H1 (cell line): ENCODE measurements at regions not wholly inside any gene's neighbourhood (a gene's known extent, or its start where the extent isn't known, plus 50 kb on each side); places are given as distances from the start of the nearest gene placed in this dataset.

Experiments used
- CTCF ChIA-PET: fragments of 300-600 bp; sonication (Branson Sonifier 250); formaldehyde crosslinking; loops from one replicate; lab custom pipeline; 2021; ENCODE audit not compliant: partially characterized antibody; lab: Charles Lee
- POLR2A ChIA-PET: fragments of 300-600 bp; sonication (Branson Sonifier 250); formaldehyde crosslinking; loops from one replicate; lab custom pipeline; 2021; ENCODE audit warnings: inconsistent platforms; ENCODE audit not compliant: partially characterized antibody; lab: Charles Lee
- DNase-seq, 2 experiments: peaks; one replicate each; pipeline versions ENCODE4 v3.0.0 to v3.0.0-alpha.2; 2010 to 2022; ENCODE audit warnings: low spot score in 2 of 2, low read depth in 1 of 2, mixed read lengths in 1 of 2
- FAIRE-seq: peaks from 2 replicates; lab custom pipeline; 2011; peaks lifted over from hg19 to GRCh38; lab: Jason Lieb, UNC
- H2AFZ ChIP-seq: 2 replicates; pipeline ENCODE4 v1.8.1; 2012; ENCODE audit warnings: low read length, inconsistent platforms
- H2AK5ac ChIP-seq: 2 replicates; pipeline ENCODE4 v1.6.1; 2013; ENCODE audit warnings: low read depth, low read length
- H2BK120ac ChIP-seq: replicated peaks from 2 replicates; pipeline ENCODE3; 2013; ENCODE audit warnings: low read depth, low read length, inconsistent platforms
- H2BK12ac ChIP-seq: 2 replicates; pipeline ENCODE4 v1.6.1; 2013; ENCODE audit warnings: low read depth, low read length
- H2BK15ac ChIP-seq: 2 replicates; pipeline ENCODE4 v1.6.1; 2013; ENCODE audit warnings: low read length
- H2BK20ac ChIP-seq: 2 replicates; pipeline ENCODE4 v1.6.1; 2013; ENCODE audit warnings: low read length
- H2BK5ac ChIP-seq: 2 replicates; pipeline ENCODE4 v1.6.1; 2013; ENCODE audit warnings: low read depth, low read length
- H3K14ac ChIP-seq: 2 replicates; pipeline ENCODE4 v1.6.1; 2013; ENCODE audit warnings: inconsistent platforms; ENCODE audit not compliant: insufficient read length
- H3K18ac ChIP-seq: 2 replicates; pipeline ENCODE4 v1.6.1; 2013; ENCODE audit warnings: low read length; ENCODE audit errors: extremely low read depth
- H3K23ac ChIP-seq: 2 replicates; pipeline ENCODE4 v1.6.1; 2013; ENCODE audit warnings: inconsistent platforms; ENCODE audit not compliant: insufficient read length
- H3K23me2 ChIP-seq: 2 replicates; pipeline ENCODE4 v1.6.1; 2013; ENCODE audit warnings: low read depth, low read length
- H3K27ac ChIP-seq: 2 replicates; pipeline ENCODE4 v1.6.1; 2011; ENCODE audit warnings: low read depth, low read length, inconsistent platforms
- H3K27me3 ChIP-seq, 4 experiments: replicated peaks in 1 of 4; 1 replicate in 1 of 4; 2 replicates in 3 of 4; pipeline versions ENCODE4 v1.6.1 to v1.8.1; 2011 to 2013; ENCODE audit warnings: low read length in 3 of 4, mild to moderate bottlenecking in 3 of 4, inconsistent platforms in 2 of 4, mixed read lengths in 2 of 4, moderate library complexity in 1 of 4; ENCODE audit not compliant: control insufficient read depth in 3 of 4, insufficient read depth in 3 of 4; ENCODE audit errors: extremely low read depth in 1 of 4
- H3K36me3 ChIP-seq, 4 experiments: 2 replicates each; pipeline versions ENCODE4 v1.6.1 to v1.8.1; 2011 to 2013; ENCODE audit warnings: mild to moderate bottlenecking in 4 of 4, low read length in 3 of 4, moderate library complexity in 2 of 4, control low read depth in 1 of 4, inconsistent platforms in 1 of 4; ENCODE audit not compliant: insufficient read depth in 4 of 4, control insufficient read depth in 2 of 4
- H3K4ac ChIP-seq: replicated peaks from 2 replicates; pipeline ENCODE3; 2013; ENCODE audit warnings: low read length, low read depth, mixed read lengths, inconsistent platforms; ENCODE audit not compliant: insufficient read length
- H3K4me1 ChIP-seq, 4 experiments: replicated peaks in 1 of 4; 1 replicate in 1 of 4; 2 replicates in 3 of 4; pipeline versions ENCODE4 v1.6.1 to v1.8.1; 2011 to 2013; ENCODE audit warnings: low read length in 3 of 4, inconsistent platforms in 2 of 4, mixed read lengths in 1 of 4; ENCODE audit not compliant: insufficient read depth in 4 of 4, control insufficient read depth in 3 of 4
- H3K4me2 ChIP-seq, 2 experiments: 2 replicates each; pipeline versions ENCODE4 v1.6.1 to v1.8.1; 2011 to 2013; ENCODE audit warnings: low read depth in 2 of 2, low read length in 2 of 2, control low read depth in 1 of 2, inconsistent platforms in 1 of 2, mild to moderate bottlenecking in 1 of 2; ENCODE audit not compliant: insufficient read depth in 1 of 2
- H3K4me3 ChIP-seq, 4 experiments: fragments of 200-600, 300-600 bp in 1 of 4; sonication (generic), shearing (Covaris generic), sonication (Bioruptor Twin) in 1 of 4; 2 replicates each; pipeline versions ENCODE4 v1.5.1 to v1.8.1; 2011 to 2016; ENCODE audit warnings: low read length in 4 of 4, low read depth in 3 of 4, control low read depth in 2 of 4, inconsistent platforms in 2 of 4, mild to moderate bottlenecking in 2 of 4, mixed read lengths in 1 of 4, moderate library complexity in 1 of 4; ENCODE audit not compliant: insufficient read depth in 2 of 4; ENCODE audit errors: extremely low read depth in 1 of 4
- H3K56ac ChIP-seq: replicated peaks from 2 replicates; pipeline ENCODE3; 2013; ENCODE audit warnings: low read depth, mild to moderate bottlenecking, mixed read lengths, low read length, inconsistent platforms; ENCODE audit not compliant: insufficient read length
- H3K79me1 ChIP-seq: 2 replicates; pipeline ENCODE4 v1.6.1; 2013; ENCODE audit warnings: low read depth, low read length, control low read depth
- H3K79me2 ChIP-seq, 2 experiments: 2 replicates each; pipeline versions ENCODE4 v1.6.1 to v1.8.1; 2012 to 2013; ENCODE audit warnings: low read length in 2 of 2, mild to moderate bottlenecking in 2 of 2, inconsistent platforms in 1 of 2; ENCODE audit not compliant: insufficient read depth in 2 of 2, control insufficient read depth in 1 of 2
- H3K9ac ChIP-seq, 4 experiments: replicated peaks in 1 of 4; 1 replicate in 1 of 4; 2 replicates in 3 of 4; pipeline versions ENCODE4 v1.6.1 to v1.8.1; 2011 to 2013; ENCODE audit warnings: low read depth in 3 of 4, low read length in 3 of 4, control low read depth in 2 of 4, mild to moderate bottlenecking in 2 of 4, moderate library complexity in 2 of 4, inconsistent platforms in 1 of 4; ENCODE audit errors: extremely low read depth in 1 of 4
- H3K9me3 ChIP-seq, 2 experiments: 2 replicates each; pipeline versions ENCODE4 v1.6.1 to v1.8.1; 2012 to 2013; ENCODE audit warnings: mild to moderate bottlenecking in 2 of 2, moderate library complexity in 2 of 2, control low read depth in 1 of 2, inconsistent platforms in 1 of 2, low read depth in 1 of 2, low read length in 1 of 2, mixed read lengths in 1 of 2; ENCODE audit not compliant: insufficient read depth in 2 of 2
- H4K20me1 ChIP-seq, 2 experiments: replicated peaks in 1 of 2; 2 replicates each; pipeline versions ENCODE3 to v1.8.1; 2011 to 2013; ENCODE audit warnings: inconsistent platforms in 2 of 2, low read length in 2 of 2, mild to moderate bottlenecking in 1 of 2; ENCODE audit not compliant: insufficient read depth in 2 of 2, control insufficient read depth in 1 of 2
- H4K5ac ChIP-seq: 2 replicates; pipeline ENCODE4 v1.6.1; 2013; ENCODE audit warnings: low read length, low read depth, mixed read lengths, inconsistent platforms; ENCODE audit not compliant: insufficient read length
- H4K8ac ChIP-seq: 2 replicates; pipeline ENCODE4 v1.8.0; 2013; ENCODE audit warnings: mild to moderate bottlenecking, moderate library complexity, low read length, inconsistent platforms; ENCODE audit not compliant: insufficient read depth; ENCODE audit errors: extremely low read depth
- H4K91ac ChIP-seq: replicated peaks from 2 replicates; pipeline ENCODE3; 2013; ENCODE audit warnings: low read length, mixed read lengths, inconsistent platforms; ENCODE audit not compliant: insufficient read length
- CTBP2 ChIP-seq: IDR thresholded peaks from 2 replicates; pipeline ENCODE4 v1.7.0; 2011; ENCODE audit warnings: borderline replicate concordance, mild to moderate bottlenecking, moderate library complexity, mixed read lengths, low read length; ENCODE audit not compliant: insufficient read depth, insufficient read length
- PHF8 ChIP-seq: fragments of 200-600 bp; sonication (generic); conservative IDR thresholded peaks from 2 replicates; pipeline ENCODE4 v1.7.1; 2012; ENCODE audit warnings: low read depth, mild to moderate bottlenecking, inconsistent platforms, low read length, moderate library complexity
- POU5F1 ChIP-seq: IDR thresholded peaks from 2 replicates; pipeline ENCODE4 v1.6.1; 2011; ENCODE audit warnings: low read depth, mild to moderate bottlenecking, low read length, moderate library complexity
- WGBS, 2 experiments: shearing (Covaris generic) in 1 of 2; methylation state at CpG; one replicate each; pipeline versions ENCODE4 v1.1.6 to v1.1.7; 2013 to 2015; ENCODE audit warnings: low lambda C conversion rate in 2 of 2, mixed read lengths in 2 of 2, inconsistent platforms in 1 of 2, low coverage in 1 of 2, missing lambda C conversion rate in 1 of 2; ENCODE audit not compliant: insufficient replicate concordance in 2 of 2, insufficient coverage in 1 of 2, insufficient read length in 1 of 2; ENCODE audit errors: extremely low coverage in 1 of 2, missing lambda C conversion rate in 1 of 2; 5-methylcytosine and 5-hydroxymethylcytosine counted together
- TF ChIP-seq, protein P1 (sequence below): IDR thresholded peaks from 2 replicates; pipeline ENCODE4 v1.6.1; 2011; ENCODE audit warnings: low read length, improper control_type of control experiment
- TF ChIP-seq, protein P2 (sequence below), 3 experiments: IDR thresholded peaks; 1 replicate in 2 of 3; 2 replicates in 1 of 3; pipeline versions ENCODE4 v1.5.1 to v1.6.1; 2011; ENCODE audit warnings: low read length in 3 of 3, mild to moderate bottlenecking in 3 of 3, inconsistent platforms in 2 of 3, low read depth in 1 of 3, moderate library complexity in 1 of 3; ENCODE audit not compliant: insufficient read depth in 1 of 3; ENCODE audit errors: control extremely low read depth in 1 of 3

DNA sequence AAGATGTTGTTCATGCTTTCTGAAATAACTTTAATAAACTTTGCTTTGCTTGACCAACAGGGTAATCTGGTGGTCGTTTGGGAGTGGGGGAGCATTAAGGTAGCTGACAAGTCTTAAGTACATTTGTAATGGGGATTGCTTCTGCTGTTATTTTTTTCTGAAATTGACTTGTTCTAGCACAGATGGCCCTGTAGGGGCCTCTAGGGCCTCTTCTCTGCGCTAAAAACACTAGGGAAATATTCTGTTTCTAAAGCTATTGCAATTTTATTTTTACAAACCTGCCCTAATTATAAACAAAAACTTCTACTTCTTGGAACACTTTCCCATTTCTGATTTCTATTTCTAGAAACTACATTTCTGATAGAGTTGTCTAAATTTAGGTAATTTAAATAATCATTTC is 191.3 kb upstream of the KCNJ3 start:
- no peak overlapping the region for H2AK5ac ChIP-seq
- H2BK120ac ChIP-seq = no peak overlapping the region
- H3K23ac ChIP-seq = no peak overlapping the region
- H3K4ac ChIP-seq = no peak overlapping the region
- H3K9ac ChIP-seq = no peak overlapping the region
- 52% methylated on average over 2 of the region's 2 CpGs; no CpG with 5 or more reads in 1 of the 2 experiments for WGBS, 2 experiments
- H3K56ac ChIP-seq = no peak overlapping the region
- H4K91ac ChIP-seq = no peak overlapping the region
- H2BK15ac ChIP-seq = no peak overlapping the region
- H4K8ac ChIP-seq = no peak overlapping the region
- no peak overlapping the region for H3K4me2 ChIP-seq
- no peaks in the 10 kb centered on the region for H3K4me1 ChIP-seq
- H3K4me3 ChIP-seq = no peak overlapping the region
- H3K9me3 ChIP-seq = no peaks in the 10 kb centered on the region
- FAIRE-seq (no peak), DNase-seq (no peak)
- H4K20me1 ChIP-seq = no peaks in the 10 kb centered on the region
- H3K79me1 ChIP-seq = no peaks in the 10 kb centered on the region
- H2AFZ ChIP-seq = no peak overlapping the region
- no peaks in the 10 kb centered on the region for H3K36me3 ChIP-seq
- ChIA-PET POLR2A (no interaction called here), CTCF (interaction anchor here (0.6 to 2.2 kb wide), 14 partner anchors 10 to 147 kb away, joined by 3 to 11 read pairs (median 4); no protein-coding TSS in a partner anchor)
- H3K79me2 ChIP-seq = no peaks in the 10 kb centered on the region
- no peak overlapping the region for H4K5ac ChIP-seq
- H3K27ac ChIP-seq = no peak overlapping the region
- H3K14ac ChIP-seq = no peak overlapping the region
- H2BK20ac ChIP-seq = no peak overlapping the region
- H3K23me2 ChIP-seq = no peaks in the 10 kb centered on the region
- no peaks in the 10 kb centered on the region for H3K27me3 ChIP-seq
- H2BK12ac ChIP-seq = no peak overlapping the region
- no peak overlapping the region for H2BK5ac ChIP-seq
- H3K18ac ChIP-seq = no peak overlapping the region
- no peak for TF ChIP-seq CTBP2
- TF ChIP-seq PHF8 = no peak
- no peak for TF ChIP-seq POU5F1
- TF ChIP-seq, protein P1, sequence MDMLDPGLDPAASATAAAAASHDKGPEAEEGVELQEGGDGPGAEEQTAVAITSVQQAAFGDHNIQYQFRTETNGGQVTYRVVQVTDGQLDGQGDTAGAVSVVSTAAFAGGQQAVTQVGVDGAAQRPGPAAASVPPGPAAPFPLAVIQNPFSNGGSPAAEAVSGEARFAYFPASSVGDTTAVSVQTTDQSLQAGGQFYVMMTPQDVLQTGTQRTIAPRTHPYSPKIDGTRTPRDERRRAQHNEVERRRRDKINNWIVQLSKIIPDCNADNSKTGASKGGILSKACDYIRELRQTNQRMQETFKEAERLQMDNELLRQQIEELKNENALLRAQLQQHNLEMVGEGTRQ = no peak
- TF ChIP-seq, protein P2, sequence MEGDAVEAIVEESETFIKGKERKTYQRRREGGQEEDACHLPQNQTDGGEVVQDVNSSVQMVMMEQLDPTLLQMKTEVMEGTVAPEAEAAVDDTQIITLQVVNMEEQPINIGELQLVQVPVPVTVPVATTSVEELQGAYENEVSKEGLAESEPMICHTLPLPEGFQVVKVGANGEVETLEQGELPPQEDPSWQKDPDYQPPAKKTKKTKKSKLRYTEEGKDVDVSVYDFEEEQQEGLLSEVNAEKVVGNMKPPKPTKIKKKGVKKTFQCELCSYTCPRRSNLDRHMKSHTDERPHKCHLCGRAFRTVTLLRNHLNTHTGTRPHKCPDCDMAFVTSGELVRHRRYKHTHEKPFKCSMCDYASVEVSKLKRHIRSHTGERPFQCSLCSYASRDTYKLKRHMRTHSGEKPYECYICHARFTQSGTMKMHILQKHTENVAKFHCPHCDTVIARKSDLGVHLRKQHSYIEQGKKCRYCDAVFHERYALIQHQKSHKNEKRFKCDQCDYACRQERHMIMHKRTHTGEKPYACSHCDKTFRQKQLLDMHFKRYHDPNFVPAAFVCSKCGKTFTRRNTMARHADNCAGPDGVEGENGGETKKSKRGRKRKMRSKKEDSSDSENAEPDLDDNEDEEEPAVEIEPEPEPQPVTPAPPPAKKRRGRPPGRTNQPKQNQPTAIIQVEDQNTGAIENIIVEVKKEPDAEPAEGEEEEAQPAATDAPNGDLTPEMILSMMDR (IDR thresholded peaks at IDR 0.05; ENCODE audit: control extremely low read depth in 1 of 3, insufficient read depth in 1 of 3, low read depth in 1 of 3, low read length in 3 of 3) = peak in 2 of 3 experiments; percentile 15 to 22; a peak in 2 of 4 replicates
